ENCODE measurements at regions not wholly inside any gene's neighbourhood (a gene's known extent, or its start where the extent isn't known, plus 50 kb on each side); places are given as distances from the start of the nearest gene placed in this dataset.

DNA sequence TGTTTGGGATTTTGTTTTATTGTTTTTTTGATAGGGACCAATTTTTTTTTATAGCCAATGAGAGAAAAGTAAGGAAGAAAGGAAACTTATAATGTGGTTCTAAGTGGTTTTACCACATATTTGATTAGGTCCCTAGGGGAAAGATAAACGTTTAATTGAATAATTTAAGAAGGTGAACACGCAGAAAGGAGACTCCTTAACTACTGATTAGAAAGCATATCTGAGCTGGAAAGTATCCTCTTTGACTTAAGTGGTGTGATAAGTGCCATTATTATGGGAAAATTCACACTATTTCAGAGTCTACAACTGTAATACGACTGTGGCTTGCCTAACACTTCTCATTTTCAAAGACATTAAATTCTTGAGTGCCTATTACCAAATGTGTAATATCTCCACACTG is 106.5 kb upstream of the GRAMD1B start:
- TF ChIP-seq, protein P1, sequence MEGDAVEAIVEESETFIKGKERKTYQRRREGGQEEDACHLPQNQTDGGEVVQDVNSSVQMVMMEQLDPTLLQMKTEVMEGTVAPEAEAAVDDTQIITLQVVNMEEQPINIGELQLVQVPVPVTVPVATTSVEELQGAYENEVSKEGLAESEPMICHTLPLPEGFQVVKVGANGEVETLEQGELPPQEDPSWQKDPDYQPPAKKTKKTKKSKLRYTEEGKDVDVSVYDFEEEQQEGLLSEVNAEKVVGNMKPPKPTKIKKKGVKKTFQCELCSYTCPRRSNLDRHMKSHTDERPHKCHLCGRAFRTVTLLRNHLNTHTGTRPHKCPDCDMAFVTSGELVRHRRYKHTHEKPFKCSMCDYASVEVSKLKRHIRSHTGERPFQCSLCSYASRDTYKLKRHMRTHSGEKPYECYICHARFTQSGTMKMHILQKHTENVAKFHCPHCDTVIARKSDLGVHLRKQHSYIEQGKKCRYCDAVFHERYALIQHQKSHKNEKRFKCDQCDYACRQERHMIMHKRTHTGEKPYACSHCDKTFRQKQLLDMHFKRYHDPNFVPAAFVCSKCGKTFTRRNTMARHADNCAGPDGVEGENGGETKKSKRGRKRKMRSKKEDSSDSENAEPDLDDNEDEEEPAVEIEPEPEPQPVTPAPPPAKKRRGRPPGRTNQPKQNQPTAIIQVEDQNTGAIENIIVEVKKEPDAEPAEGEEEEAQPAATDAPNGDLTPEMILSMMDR (IDR thresholded peaks at IDR 0.05) = no peak
- TF ChIP-seq POLR2A (IDR thresholded peaks at IDR 0.05; ENCODE audit: low read length) (no peak), TFCP2L1 (CRISPR knock-in tag; IDR thresholded peaks at IDR 0.05) (no peak), ZFP36 (IDR thresholded peaks at IDR 0.05; ENCODE audit: borderline replicate concordance, partially characterized antibody) (no peak), POLR2AphosphoS2 (conservative IDR thresholded peaks at IDR 0.05; ENCODE audit: low read length) (no peak), CHD2 (IDR thresholded peaks at IDR 0.05; ENCODE audit: low read length, partially characterized antibody) (no peak), KDM1A (IDR thresholded peaks at IDR 0.05; ENCODE audit: low read depth) (no peak), SREBF2 (IDR thresholded peaks at IDR 0.05) (no peak), HDAC2 (IDR thresholded peaks at IDR 0.05) (no peak)
- TF ChIP-seq, protein P2, sequence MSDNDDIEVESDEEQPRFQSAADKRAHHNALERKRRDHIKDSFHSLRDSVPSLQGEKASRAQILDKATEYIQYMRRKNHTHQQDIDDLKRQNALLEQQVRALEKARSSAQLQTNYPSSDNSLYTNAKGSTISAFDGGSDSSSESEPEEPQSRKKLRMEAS (IDR thresholded peaks at IDR 0.05) = no peak
- TF ChIP-seq, protein P3, sequence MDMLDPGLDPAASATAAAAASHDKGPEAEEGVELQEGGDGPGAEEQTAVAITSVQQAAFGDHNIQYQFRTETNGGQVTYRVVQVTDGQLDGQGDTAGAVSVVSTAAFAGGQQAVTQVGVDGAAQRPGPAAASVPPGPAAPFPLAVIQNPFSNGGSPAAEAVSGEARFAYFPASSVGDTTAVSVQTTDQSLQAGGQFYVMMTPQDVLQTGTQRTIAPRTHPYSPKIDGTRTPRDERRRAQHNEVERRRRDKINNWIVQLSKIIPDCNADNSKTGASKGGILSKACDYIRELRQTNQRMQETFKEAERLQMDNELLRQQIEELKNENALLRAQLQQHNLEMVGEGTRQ (IDR thresholded peaks at IDR 0.05) = no peak
